Heart right ventricle (tissue), 16 donors: ENCODE measurements at regions not wholly inside any gene's neighbourhood (a gene's known extent, or its start where the extent isn't known, plus 50 kb on each side); places are given as distances from the start of the nearest gene placed in this dataset.

Source experiments
- ATAC-seq, 8 donors: fragments of 200-7000 bp; cut with Tn5 transposase; one replicate each; pipeline ENCODE4 v1.9.1; 2020; ENCODE audit warnings: mild to moderate bottlenecking in 8 of 8, moderate library complexity in 8 of 8, moderate number of reproducible peaks in 1 of 8
- DNase-seq, 2 donors: peaks; one replicate each; pipeline ENCODE4 v3.0.0-alpha.2; 2020
- H3K27ac ChIP-seq, 10 donors: fragments of 200-600 bp; sonication (generic) in 2 of 10; one replicate each; pipeline versions ENCODE4 v1.5.0 to v1.8.0; 2020 to 2022; ENCODE audit warnings: mild to moderate bottlenecking in 3 of 10
- H3K27me3 ChIP-seq, 7 donors: fragments of 200-600 bp; one replicate each; pipeline ENCODE4 v1.8.0; 2021 to 2022; ENCODE audit warnings: mild to moderate bottlenecking in 2 of 7
- H3K36me3 ChIP-seq, 9 donors: fragments of 200-600 bp; sonication (generic) in 1 of 9; one replicate each; pipeline versions ENCODE4 v1.5.0 to v1.8.0; 2020 to 2022; ENCODE audit warnings: mild to moderate bottlenecking in 2 of 9
- H3K4me1 ChIP-seq, 9 donors: fragments of 200-600 bp; sonication (generic) in 1 of 9; one replicate each; pipeline versions ENCODE4 v1.5.0 to v1.8.0; 2020 to 2022; ENCODE audit warnings: mild to moderate bottlenecking in 4 of 9
- H3K4me3 ChIP-seq, 10 donors: fragments of 200-600 bp; sonication (generic) in 2 of 10; one replicate each; pipeline versions ENCODE4 v1.5.0 to v1.8.0; 2020 to 2022; ENCODE audit warnings: mild to moderate bottlenecking in 7 of 10, moderate library complexity in 2 of 10
- H3K9me3 ChIP-seq, 11 donors: fragments of 200-600 bp in 10 of 11; sonication (generic) in 2 of 11; one replicate each; pipeline versions ENCODE4 v1.5.0 to v1.8.0; 2013 to 2022; ENCODE audit warnings: mild to moderate bottlenecking in 2 of 11, control low read depth in 1 of 11, moderate library complexity in 1 of 11
- WGBS, 2 donors: extraction: QIAGEN DNeasy Blood & Tissue Kit; methylation state at CpG; one replicate each; pipeline ENCODE4 v1.1.7; 2013; ENCODE audit warnings: inconsistent platforms in 1 of 2; 5-methylcytosine and 5-hydroxymethylcytosine counted together
- intact Hi-C, 10 donors: fragments of 100-400 bp; cut with DNase I; formaldehyde crosslinking; loops; one replicate each; pipeline versions ENCODE4 v1.11.1 to v1.14.2; 2022
- TF ChIP-seq, protein P1 (sequence below), 9 donors: fragments of 200-600 bp; sonication (generic) in 2 of 9; IDR thresholded peaks; one replicate each; pipeline versions ENCODE4 v1.5.0 to v1.8.0; 2021 to 2022; ENCODE audit warnings: antibody characterized with exemption in 9 of 9, mild to moderate bottlenecking in 5 of 9, moderate library complexity in 1 of 9
- donor health status: Arrhythmogenic right ventricular cardiomyopathy.
- donor health status: ischemic (EF 13 %, LVEDD 7.1; RV severe dilation, severe dysfunction).
- donor health status: healthy with polysubstance abuse.
- donor health status: DM: no; HTN: yes; CAD: no.
- donor health status: DM: no; HTN: no; CAD: no.
- donor health status: ischemic (EF 25% LVEDD 6.9; RV normal size, moderate dysfunction).
- donor health status: ischemic (EF 25% LVEDD 5.7; RV mildly dilated, moderate dysfunction).
- donor health status: healthy.
- donor health status: DM: yes; HTN: yes; CAD: no.
- donor health status: Ischemic cardiomyopathy.
- donor health status: ischemic (EF 35%, LVEDD 5.7; RV mildly dilated, moderate dysfunction).
- donor health status: nonischemic (EF 11% LVEDD 7.7; RV severe dilation, severe dysfunction).
- donor health status: DM: yes; HTN: yes; CAD: no.
- donor health status: PGD.
- donor health status: ischemic (EF 29% LVEDD 5.4; RV normal size, mild dysfunction).
- donor health status: nonischemic (EF 23%, LVEDD 6.1; RV moderate dilation, normal function).

DNA sequence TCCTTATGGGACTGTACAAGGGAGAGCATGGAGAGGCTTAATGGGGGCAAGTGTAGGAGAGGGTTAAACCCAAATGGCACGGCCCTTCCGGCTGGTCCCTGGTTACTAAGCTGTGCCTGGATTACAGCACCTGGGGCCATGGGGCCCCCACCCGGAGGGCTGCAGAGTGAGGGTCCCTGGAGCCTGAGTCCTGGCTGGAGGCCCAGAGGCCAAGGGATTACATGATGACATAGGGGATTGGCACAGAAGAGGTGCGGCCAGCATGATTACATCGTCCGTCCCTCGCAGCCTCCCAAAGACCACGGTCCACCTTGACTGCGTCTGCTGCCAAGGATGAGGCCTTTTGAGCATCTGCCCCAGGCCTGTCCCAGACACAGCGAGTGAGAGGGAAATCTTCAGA is 149.4 kb downstream of the URI1 start:
- H3K9me3 ChIP-seq = no peaks in the 10 kb centered on the region
- H3K36me3 ChIP-seq = no peaks in the 10 kb centered on the region
- DNase-seq (no peak), ATAC-seq (no peak)
- no peak overlapping the region for H3K4me3 ChIP-seq
- no peak overlapping the region for H3K27ac ChIP-seq
- no peaks in the 10 kb centered on the region for H3K4me1 ChIP-seq
- intact Hi-C loops = no loop called here
- peaks cover 0 to 7% (median 0%) of the 10 kb centered on the region in 7 donors for H3K27me3 ChIP-seq
- TF ChIP-seq, protein P1, sequence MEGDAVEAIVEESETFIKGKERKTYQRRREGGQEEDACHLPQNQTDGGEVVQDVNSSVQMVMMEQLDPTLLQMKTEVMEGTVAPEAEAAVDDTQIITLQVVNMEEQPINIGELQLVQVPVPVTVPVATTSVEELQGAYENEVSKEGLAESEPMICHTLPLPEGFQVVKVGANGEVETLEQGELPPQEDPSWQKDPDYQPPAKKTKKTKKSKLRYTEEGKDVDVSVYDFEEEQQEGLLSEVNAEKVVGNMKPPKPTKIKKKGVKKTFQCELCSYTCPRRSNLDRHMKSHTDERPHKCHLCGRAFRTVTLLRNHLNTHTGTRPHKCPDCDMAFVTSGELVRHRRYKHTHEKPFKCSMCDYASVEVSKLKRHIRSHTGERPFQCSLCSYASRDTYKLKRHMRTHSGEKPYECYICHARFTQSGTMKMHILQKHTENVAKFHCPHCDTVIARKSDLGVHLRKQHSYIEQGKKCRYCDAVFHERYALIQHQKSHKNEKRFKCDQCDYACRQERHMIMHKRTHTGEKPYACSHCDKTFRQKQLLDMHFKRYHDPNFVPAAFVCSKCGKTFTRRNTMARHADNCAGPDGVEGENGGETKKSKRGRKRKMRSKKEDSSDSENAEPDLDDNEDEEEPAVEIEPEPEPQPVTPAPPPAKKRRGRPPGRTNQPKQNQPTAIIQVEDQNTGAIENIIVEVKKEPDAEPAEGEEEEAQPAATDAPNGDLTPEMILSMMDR (IDR thresholded peaks at IDR 0.05) = no peak
- WGBS, 2 donors = 87 to 90% methylated on average over 10 of the region's 10 CpGs

DNA sequence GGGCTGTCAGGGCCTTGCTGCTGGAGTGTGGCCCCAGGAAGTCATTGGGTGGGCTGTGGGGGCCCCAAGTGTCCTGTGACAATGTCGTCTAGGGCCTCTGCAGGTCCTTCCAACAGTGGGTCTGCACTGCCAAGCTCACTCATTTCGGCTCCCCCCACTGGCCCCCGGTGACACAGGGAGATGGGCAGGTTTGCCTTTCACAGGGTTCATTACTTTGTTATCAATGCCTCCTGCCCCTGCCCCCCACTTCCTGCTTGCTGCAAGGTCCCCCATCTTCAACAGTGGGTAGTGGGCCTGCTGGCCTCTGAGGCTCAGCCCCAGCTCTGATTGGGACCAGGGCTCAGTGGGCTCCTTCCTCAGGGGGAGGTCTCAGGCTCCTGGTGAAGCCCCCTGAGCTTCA is 149.8 kb downstream of the URI1 start:
- WGBS, 2 donors = 82 to 84% methylated on average over 3 of the region's 3 CpGs

DNA sequence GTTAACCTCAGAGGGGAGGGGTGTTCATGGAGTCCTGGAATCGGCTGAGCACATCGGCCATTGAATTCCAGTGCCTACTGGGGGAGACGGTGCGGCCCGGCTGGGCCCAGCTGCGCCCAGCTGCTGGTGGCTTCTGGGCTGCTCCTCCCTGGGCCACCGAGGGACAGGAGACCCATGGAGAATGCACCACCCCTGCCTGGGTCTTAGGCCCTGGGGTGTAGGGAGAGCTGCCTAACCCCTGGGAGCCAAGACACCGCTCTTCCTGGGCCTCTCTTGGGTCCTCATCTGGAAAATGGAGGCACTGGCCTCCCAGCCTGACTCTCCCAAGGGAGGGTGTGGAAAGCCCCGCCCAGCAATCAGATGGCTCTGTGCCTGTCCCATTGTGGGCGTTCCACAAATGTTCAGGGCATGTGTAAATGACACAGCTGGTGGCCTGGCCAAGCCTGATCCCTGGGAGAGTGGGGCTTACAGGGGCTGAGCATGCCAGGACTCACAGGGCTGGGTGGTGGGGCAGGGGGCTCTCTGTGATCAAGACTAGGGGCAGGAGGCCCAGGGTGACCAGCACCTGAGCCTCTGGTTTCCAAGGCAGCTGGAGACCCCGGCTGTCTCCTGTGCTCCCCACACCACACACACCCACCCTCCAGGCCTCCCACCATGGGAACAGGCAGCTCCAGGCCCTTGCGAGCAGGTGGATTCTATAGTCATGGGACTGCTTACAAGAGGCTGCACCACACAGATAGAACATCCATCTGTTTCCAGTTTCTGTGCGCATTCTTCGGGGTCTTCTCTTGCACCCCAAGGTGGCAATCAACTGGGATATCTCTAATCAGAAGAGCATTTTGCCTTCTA is 150.9 kb downstream of the URI1 start:
- DNase-seq (no peak), ATAC-seq (peak in 3 of 8 donors; percentile 24 to 34 (median 27))
- Histone ChIP-seq H3K27me3 (peaks cover 0 to 7% (median 0%) of the 10 kb centered on the region in 7 donors), H3K9me3 (no peaks in the 10 kb centered on the region), H3K36me3 (no peaks in the 10 kb centered on the region), H3K4me3 (no peak overlapping the region), H3K27ac (no peak overlapping the region), H3K4me1 (no peaks in the 10 kb centered on the region)
- TF ChIP-seq, protein P1 (IDR thresholded peaks at IDR 0.05) = no peak
- 78 to 82% methylated on average over 14 of the region's 14 CpGs for WGBS, 2 donors
- intact Hi-C loops = no loop called here

More for the DNA sequence above, 149.8 kb downstream of the URI1 start:
- H3K27me3 ChIP-seq = peaks cover 0 to 7% (median 0%) of the 10 kb centered on the region in 7 donors
- TF ChIP-seq, protein P1 (IDR thresholded peaks at IDR 0.05) = no peak
- no peak for ATAC-seq
- H3K4me3 ChIP-seq = no peak overlapping the region
- intact Hi-C loops = no loop called here
- no peaks in the 10 kb centered on the region for H3K36me3 ChIP-seq
- H3K4me1 ChIP-seq = no peaks in the 10 kb centered on the region
- no peaks in the 10 kb centered on the region for H3K9me3 ChIP-seq
- DNase-seq = no peak
- no peak overlapping the region for H3K27ac ChIP-seq

DNA sequence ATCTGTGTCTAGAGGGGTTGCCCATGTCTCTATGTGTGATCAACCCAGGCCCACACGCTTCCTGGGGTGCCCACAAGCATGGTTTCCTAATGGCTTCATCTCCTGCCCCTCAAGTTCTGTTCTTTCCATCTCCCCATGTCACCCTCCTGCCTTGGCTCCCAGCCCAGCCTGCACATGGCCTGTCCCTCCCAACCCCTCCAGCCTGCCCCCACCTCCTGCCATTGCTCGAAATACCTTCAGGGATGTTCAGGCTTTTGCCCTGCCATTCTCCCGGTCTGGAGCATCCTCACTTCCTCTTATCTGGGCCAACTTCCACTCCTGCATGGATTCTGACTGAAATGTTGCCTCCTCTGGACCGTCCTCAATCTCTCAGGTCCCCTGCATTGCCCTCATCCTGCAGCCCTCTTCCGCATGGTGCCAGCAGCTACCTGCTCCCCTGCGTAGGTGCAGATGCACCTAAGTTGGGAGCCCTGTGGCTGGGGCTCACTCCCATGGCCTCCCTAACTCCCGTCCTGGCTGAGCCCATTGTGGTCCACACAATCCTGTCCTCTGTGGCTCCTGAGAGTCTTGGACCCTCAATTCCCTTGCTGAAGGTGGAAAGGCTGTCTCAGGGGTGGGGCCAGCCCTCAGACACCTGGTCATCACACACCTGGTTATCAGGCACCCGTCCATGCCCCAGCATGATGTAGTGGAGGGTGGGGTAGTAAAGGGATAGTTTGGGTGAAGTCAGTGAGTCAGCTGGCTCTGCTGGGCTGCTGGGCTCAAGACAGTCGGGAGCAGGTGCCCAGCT is 152.1 kb downstream of the URI1 start:
- H3K36me3 ChIP-seq = no peaks in the 10 kb centered on the region
- intact Hi-C loops = no loop called here
- no peak for DNase-seq
- TF ChIP-seq, protein P1 (IDR thresholded peaks at IDR 0.05) = no peak
- no peak overlapping the region for H3K4me3 ChIP-seq
- 78 to 87% methylated on average over 9 of the region's 9 CpGs for WGBS, 2 donors
- H3K9me3 ChIP-seq = no peaks in the 10 kb centered on the region
- ATAC-seq = no peak
- peaks cover 0 to 2% (median 0%) of the 10 kb centered on the region in 7 donors for H3K27me3 ChIP-seq
- H3K4me1 ChIP-seq = no peaks in the 10 kb centered on the region
- no peak overlapping the region for H3K27ac ChIP-seq
